ENCODE measurements at regions not wholly inside any gene's neighbourhood (a gene's known extent, or its start where the extent isn't known, plus 50 kb on each side); places are given as distances from the start of the nearest gene placed in this dataset.

- no peak for TF ChIP-seq CTCF (conservative IDR thresholded peaks at IDR 0.05; ENCODE audit: low read depth, low read length)
- no peak overlapping the region for H3K4me3 ChIP-seq (ENCODE audit: low read depth, low read length)
- peak; percentile 4 for DNase-seq (ENCODE audit: low read depth)
Measured at GRCh38 chr19:29098863-29099481, 114.0 kb downstream of the UQCRFS1 start.

GRCh38 chr19:29098091-29098490 is 114.9 kb downstream of the UQCRFS1 start:
- H3K4me3 ChIP-seq (ENCODE audit: low read depth, low read length) = no peak overlapping the region
- DNase-seq (ENCODE audit: low read depth) = no peak
- no peak for TF ChIP-seq CTCF (conservative IDR thresholded peaks at IDR 0.05; ENCODE audit: low read depth, low read length)

DNA sequence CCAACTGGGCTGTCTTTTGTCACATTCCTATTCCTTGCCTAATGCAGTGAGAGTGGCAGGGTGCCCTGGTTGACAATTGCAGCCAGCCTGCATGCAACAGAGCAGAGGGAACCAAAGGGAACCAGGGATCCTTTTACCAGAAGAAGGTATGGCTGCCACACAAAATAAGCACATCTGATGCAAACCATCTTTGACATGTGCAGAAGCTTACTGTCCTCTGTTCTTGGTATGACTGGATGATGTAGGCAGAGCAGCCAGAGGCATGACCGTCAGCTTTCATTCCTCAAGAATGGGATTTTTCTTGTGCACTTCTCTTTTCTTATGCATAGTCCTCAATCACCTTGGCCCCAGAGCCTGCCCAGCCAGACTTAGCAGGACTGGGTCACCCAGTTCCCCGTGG is 116.1 kb downstream of the UQCRFS1 start:
- no peak overlapping the region for H3K4me3 ChIP-seq (ENCODE audit: low read depth, low read length)
- no peak for TF ChIP-seq CTCF (conservative IDR thresholded peaks at IDR 0.05; ENCODE audit: low read depth, low read length)
- no peak for DNase-seq (ENCODE audit: low read depth)

DNA sequence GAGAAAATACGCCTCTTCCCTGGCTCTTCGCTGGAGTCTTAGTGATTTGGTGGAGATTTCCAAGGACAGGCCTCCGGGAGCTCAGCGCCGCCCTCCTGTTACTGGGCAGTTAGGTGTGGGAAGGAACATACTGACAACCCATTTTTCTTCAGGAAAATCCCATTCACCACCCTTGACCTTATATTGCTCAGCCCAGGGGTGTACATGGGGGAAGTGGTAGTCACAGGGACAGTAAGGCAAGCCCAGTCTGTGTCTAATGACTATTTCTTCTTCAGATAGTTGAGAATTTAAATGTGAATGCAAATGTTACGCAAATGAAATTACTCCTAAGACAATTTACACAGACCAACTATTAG is 119.4 kb downstream of the UQCRFS1 start:
- no peak for TF ChIP-seq CTCF (conservative IDR thresholded peaks at IDR 0.05; ENCODE audit: low read depth, low read length)
- H3K4me3 ChIP-seq (ENCODE audit: low read depth, low read length) = no peak overlapping the region
- no peak for DNase-seq (ENCODE audit: low read depth)

- DNase-seq (ENCODE audit: low read depth) = no peak
- no peak for TF ChIP-seq CTCF (conservative IDR thresholded peaks at IDR 0.05; ENCODE audit: low read depth, low read length)
Measured at GRCh38 chr19:29092712-29093552, 120.0 kb downstream of the UQCRFS1 start.

GRCh38 chr19:29090783-29091526 is 122.0 kb downstream of the UQCRFS1 start:
- no peak for TF ChIP-seq CTCF (conservative IDR thresholded peaks at IDR 0.05; ENCODE audit: low read depth, low read length)
- H3K4me3 ChIP-seq (ENCODE audit: low read depth, low read length) = no peak overlapping the region
- DNase-seq (ENCODE audit: low read depth) = no peak

More at GRCh38 chr19:29092712-29093552, 120.0 kb downstream of the UQCRFS1 start:
- H3K4me3 ChIP-seq (ENCODE audit: low read depth, low read length) = no peak overlapping the region

All from choroid plexus epithelial cell (primary cell).